ENCODE measurements at regions not wholly inside any gene's neighbourhood (a gene's known extent, or its start where the extent isn't known, plus 50 kb on each side); places are given as distances from the start of the nearest gene placed in this dataset.

DNA sequence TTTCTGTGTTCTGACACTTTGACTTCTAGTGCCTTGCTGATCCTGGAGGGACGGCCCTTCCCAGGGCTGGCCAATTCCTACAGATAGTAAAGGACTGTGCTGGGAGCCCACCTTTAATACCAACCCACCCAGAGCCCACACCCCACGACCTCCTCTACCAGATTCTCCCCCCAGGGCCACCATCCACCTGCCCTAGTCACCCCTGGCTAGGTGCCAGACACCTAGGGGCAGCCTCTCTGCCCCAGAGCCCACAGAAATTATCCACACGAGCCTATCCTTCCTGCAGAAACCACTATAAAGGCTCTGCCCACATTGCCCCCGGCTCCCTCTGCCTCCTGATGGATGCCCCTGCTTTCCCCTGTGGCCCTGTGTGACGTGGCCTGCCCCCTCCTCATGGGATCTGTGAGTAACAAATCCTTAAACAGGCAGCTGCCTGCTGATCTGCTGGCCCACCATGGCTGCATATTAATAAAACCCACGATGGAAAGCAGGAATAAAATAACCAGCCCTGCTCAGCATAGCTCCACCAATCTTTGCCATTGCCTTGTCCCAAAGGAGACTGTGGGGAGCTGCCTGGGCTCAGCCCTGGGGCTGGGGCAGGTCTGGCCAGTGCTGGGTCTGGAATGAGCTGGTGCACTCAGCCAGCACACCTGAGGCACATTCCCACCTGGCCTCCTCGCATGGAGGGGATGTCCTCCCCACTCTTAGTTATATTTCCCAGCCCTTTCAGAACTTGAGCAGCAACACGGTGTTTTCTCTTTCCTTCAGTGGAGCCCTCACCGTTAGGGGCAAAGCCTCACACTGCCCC lies 488.5 kb downstream of the NPHP4 start:
- TF ChIP-seq, protein P1, sequence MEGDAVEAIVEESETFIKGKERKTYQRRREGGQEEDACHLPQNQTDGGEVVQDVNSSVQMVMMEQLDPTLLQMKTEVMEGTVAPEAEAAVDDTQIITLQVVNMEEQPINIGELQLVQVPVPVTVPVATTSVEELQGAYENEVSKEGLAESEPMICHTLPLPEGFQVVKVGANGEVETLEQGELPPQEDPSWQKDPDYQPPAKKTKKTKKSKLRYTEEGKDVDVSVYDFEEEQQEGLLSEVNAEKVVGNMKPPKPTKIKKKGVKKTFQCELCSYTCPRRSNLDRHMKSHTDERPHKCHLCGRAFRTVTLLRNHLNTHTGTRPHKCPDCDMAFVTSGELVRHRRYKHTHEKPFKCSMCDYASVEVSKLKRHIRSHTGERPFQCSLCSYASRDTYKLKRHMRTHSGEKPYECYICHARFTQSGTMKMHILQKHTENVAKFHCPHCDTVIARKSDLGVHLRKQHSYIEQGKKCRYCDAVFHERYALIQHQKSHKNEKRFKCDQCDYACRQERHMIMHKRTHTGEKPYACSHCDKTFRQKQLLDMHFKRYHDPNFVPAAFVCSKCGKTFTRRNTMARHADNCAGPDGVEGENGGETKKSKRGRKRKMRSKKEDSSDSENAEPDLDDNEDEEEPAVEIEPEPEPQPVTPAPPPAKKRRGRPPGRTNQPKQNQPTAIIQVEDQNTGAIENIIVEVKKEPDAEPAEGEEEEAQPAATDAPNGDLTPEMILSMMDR (IDR thresholded peaks at IDR 0.05; ENCODE audit: low read depth, low read length, missing input control) = no peak
- TF ChIP-seq GABPA (IDR thresholded peaks at IDR 0.05 in 1 of 2, conservative IDR thresholded peaks at IDR 0.05 in 1 of 2) (no peak), YY1 (IDR thresholded peaks at IDR 0.05) (no peak), JUND (IDR thresholded peaks at IDR 0.05) (no peak), SP1 (IDR thresholded peaks at IDR 0.05) (no peak), EGR1 (IDR thresholded peaks at IDR 0.05; ENCODE audit: low read depth in 2 of 2) (no peak), MAX (IDR thresholded peaks at IDR 0.05) (no peak), RAD21 (IDR thresholded peaks at IDR 0.05) (no peak), FOXA1 (IDR thresholded peaks at IDR 0.05) (no peak)
- TF ChIP-seq, protein P2, sequence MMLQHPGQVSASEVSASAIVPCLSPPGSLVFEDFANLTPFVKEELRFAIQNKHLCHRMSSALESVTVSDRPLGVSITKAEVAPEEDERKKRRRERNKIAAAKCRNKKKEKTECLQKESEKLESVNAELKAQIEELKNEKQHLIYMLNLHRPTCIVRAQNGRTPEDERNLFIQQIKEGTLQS (IDR thresholded peaks at IDR 0.05) = no peak
- TF ChIP-seq, protein P3, sequence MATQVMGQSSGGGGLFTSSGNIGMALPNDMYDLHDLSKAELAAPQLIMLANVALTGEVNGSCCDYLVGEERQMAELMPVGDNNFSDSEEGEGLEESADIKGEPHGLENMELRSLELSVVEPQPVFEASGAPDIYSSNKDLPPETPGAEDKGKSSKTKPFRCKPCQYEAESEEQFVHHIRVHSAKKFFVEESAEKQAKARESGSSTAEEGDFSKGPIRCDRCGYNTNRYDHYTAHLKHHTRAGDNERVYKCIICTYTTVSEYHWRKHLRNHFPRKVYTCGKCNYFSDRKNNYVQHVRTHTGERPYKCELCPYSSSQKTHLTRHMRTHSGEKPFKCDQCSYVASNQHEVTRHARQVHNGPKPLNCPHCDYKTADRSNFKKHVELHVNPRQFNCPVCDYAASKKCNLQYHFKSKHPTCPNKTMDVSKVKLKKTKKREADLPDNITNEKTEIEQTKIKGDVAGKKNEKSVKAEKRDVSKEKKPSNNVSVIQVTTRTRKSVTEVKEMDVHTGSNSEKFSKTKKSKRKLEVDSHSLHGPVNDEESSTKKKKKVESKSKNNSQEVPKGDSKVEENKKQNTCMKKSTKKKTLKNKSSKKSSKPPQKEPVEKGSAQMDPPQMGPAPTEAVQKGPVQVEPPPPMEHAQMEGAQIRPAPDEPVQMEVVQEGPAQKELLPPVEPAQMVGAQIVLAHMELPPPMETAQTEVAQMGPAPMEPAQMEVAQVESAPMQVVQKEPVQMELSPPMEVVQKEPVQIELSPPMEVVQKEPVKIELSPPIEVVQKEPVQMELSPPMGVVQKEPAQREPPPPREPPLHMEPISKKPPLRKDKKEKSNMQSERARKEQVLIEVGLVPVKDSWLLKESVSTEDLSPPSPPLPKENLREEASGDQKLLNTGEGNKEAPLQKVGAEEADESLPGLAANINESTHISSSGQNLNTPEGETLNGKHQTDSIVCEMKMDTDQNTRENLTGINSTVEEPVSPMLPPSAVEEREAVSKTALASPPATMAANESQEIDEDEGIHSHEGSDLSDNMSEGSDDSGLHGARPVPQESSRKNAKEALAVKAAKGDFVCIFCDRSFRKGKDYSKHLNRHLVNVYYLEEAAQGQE (IDR thresholded peaks at IDR 0.05) = no peak
